Heart left ventricle (tissue), 16 donors: ENCODE measurements at regions not wholly inside any gene's neighbourhood (a gene's known extent, or its start where the extent isn't known, plus 50 kb on each side); places are given as distances from the start of the nearest gene placed in this dataset.
"Not testable (repeated sequence)": the region's sequence is repeated elsewhere in the genome, so short reads cannot be mapped to it uniquely, and the experiment has no call there.

ENCODE experiments used
- ATAC-seq, 4 donors: fragments of 200-7000 bp; cut with Tn5 transposase; one replicate each; pipeline ENCODE4 v1.9.1; 2020 to 2022; ENCODE audit warnings: moderate library complexity in 4 of 4, mild to moderate bottlenecking in 3 of 4, moderate number of reproducible peaks in 1 of 4
- DNase-seq, 5 donors: peaks; one replicate each; pipeline ENCODE4 v3.0.0-alpha.2; 2020
- H3K27ac ChIP-seq, 12 donors: fragments of 200-600 bp; sonication (generic) in 4 of 12; one replicate each; pipeline versions ENCODE4 v1.5.0 to v1.8.0; 2016 to 2022; ENCODE audit warnings: mild to moderate bottlenecking in 2 of 12
- H3K27me3 ChIP-seq, 9 donors: fragments of 200-600 bp; sonication (generic) in 2 of 9; one replicate each; pipeline versions ENCODE4 v1.5.1 to v1.8.0; 2016 to 2022; ENCODE audit warnings: mild to moderate bottlenecking in 3 of 9
- H3K36me3 ChIP-seq, 9 donors: fragments of 200-600 bp; sonication (generic) in 2 of 9; one replicate each; pipeline versions ENCODE4 v1.5.0 to v1.8.0; 2018 to 2022; ENCODE audit warnings: mild to moderate bottlenecking in 2 of 9
- H3K4me1 ChIP-seq, 12 donors: fragments of 200-600 bp; sonication (generic) in 4 of 12; one replicate each; pipeline versions ENCODE4 v1.5.0 to v1.8.0; 2016 to 2022; ENCODE audit warnings: mild to moderate bottlenecking in 3 of 12
- H3K4me3 ChIP-seq, 12 donors: fragments of 200-600 bp; sonication (generic) in 4 of 12; one replicate each; pipeline versions ENCODE4 v1.5.0 to v1.8.0; 2017 to 2022; ENCODE audit warnings: mild to moderate bottlenecking in 9 of 12, moderate library complexity in 4 of 12
- H3K9me3 ChIP-seq, 12 donors: fragments of 200-600 bp; sonication (generic) in 4 of 12; one replicate each; pipeline versions ENCODE4 v1.5.0 to v1.8.0; 2016 to 2022; ENCODE audit warnings: mild to moderate bottlenecking in 1 of 12
- POLR2A ChIP-seq, 2 donors: fragments of 450-650 bp; IDR thresholded peaks; one replicate each; pipeline ENCODE4 v1.6.1; 2017; ENCODE audit warnings: antibody characterized with exemption in 2 of 2, mild to moderate bottlenecking in 2 of 2, moderate library complexity in 2 of 2
- WGBS, 4 donors: extraction: QIAGEN DNeasy Blood & Tissue Kit in 2 of 4; methylation state at CpG; one replicate each; pipeline versions ENCODE4 v1.1.5 to v1.1.7; 2013 to 2018; 5-methylcytosine and 5-hydroxymethylcytosine counted together
- intact Hi-C, 10 donors: fragments of 100-400 bp; cut with DNase I; formaldehyde crosslinking; loops; one replicate each; pipeline versions ENCODE4 v1.11.1 to v1.14.2; 2022
- TF ChIP-seq, protein P1 (sequence below), 12 donors: fragments of 200-600 bp; sonication (generic) in 4 of 12; IDR thresholded peaks; one replicate each; pipeline versions ENCODE4 v1.5.0 to v1.8.0; 2018 to 2022; ENCODE audit warnings: antibody characterized with exemption in 12 of 12, mild to moderate bottlenecking in 5 of 12
- donor health status: ischemic (EF 13 %, LVEDD 7.1; RV severe dilation, severe dysfunction).
- donor health status: healthy with polysubstance abuse.
- donor health status: DM: no; HTN: yes; CAD: no.
- donor health status: DM: no; HTN: no; CAD: no.
- donor health status: ischemic (EF 25% LVEDD 6.9; RV normal size, moderate dysfunction).
- donor health status: ischemic (EF 25% LVEDD 5.7; RV mildly dilated, moderate dysfunction).
- donor health status: healthy.
- donor health status: DM: yes; HTN: yes; CAD: no.
- donor health status: ischemic (EF 35%, LVEDD 5.7; RV mildly dilated, moderate dysfunction).
- donor health status: nonischemic (EF 11% LVEDD 7.7; RV severe dilation, severe dysfunction).
- donor health status: DM: yes; HTN: yes; CAD: no.
- donor health status: PGD.
- donor health status: ischemic (EF 29% LVEDD 5.4; RV normal size, mild dysfunction).
- donor health status: nonischemic (EF 23%, LVEDD 6.1; RV moderate dilation, normal function).

DNA sequence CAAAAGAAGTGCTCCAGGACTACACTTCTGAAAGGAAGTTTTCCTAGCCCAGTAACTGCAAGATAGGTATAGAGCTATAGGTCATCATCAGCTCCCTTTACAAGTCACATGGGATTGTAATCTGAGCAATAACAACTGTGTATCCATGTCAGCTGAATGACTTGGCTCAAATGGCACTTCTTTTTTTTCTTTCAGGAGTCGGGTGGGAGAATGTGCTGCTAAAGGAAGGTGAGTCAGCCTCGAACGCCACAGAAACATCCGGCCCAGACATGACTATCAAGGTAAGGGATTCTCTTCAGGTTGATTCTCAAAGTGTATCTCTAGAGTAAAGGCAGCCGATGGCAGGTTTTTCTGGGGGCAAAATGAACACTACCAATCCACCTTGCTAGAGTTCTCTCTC is 192.2 kb downstream of the C9orf152 start:
- intact Hi-C loops, result no loop called here
- WGBS, 4 donors, result 55 to 69% (median 59%) methylated on average over 5 of the region's 5 CpGs
- H3K9me3 ChIP-seq, result no peaks in the 10 kb centered on the region
- H3K36me3 ChIP-seq, result peaks cover 0 to 7% (median 0%) of the 10 kb centered on the region in 9 donors
- peak in 3 of 4 donors; percentile 60 to 81 (median 70) for ATAC-seq
- no peak for DNase-seq
- H3K4me1 ChIP-seq, result peaks cover 0 to 15% (median 4%) of the 10 kb centered on the region in 12 donors
- TF ChIP-seq POLR2A (IDR thresholded peaks at IDR 0.05), result no peak
- TF ChIP-seq, protein P1, sequence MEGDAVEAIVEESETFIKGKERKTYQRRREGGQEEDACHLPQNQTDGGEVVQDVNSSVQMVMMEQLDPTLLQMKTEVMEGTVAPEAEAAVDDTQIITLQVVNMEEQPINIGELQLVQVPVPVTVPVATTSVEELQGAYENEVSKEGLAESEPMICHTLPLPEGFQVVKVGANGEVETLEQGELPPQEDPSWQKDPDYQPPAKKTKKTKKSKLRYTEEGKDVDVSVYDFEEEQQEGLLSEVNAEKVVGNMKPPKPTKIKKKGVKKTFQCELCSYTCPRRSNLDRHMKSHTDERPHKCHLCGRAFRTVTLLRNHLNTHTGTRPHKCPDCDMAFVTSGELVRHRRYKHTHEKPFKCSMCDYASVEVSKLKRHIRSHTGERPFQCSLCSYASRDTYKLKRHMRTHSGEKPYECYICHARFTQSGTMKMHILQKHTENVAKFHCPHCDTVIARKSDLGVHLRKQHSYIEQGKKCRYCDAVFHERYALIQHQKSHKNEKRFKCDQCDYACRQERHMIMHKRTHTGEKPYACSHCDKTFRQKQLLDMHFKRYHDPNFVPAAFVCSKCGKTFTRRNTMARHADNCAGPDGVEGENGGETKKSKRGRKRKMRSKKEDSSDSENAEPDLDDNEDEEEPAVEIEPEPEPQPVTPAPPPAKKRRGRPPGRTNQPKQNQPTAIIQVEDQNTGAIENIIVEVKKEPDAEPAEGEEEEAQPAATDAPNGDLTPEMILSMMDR (IDR thresholded peaks at IDR 0.05), result no peak
- no peaks in the 10 kb centered on the region for H3K27me3 ChIP-seq
- no peak overlapping the region for H3K4me3 ChIP-seq
- peak overlapping the region in 7 of 12 donors; percentile 7 to 61 (median 44) for H3K27ac ChIP-seq

DNA sequence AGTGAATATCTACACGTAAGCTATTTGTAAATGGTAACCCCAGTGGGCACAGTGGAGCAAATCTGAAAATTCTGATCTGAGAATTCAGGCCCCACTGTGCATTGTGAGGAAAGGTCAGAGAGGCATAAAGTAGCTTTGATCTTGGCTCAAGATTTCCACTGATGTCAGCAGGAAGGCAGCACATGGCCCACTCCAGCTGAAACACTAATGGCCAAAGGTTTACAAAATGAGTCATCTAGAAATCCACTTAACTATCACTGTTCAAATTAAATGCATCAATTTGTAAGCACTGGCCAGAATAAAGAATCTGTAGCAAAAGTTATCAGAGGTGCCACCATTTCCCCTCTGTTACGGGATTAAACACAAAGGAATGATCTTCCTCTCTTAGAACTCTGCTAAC is 191.6 kb downstream of the C9orf152 start:
- DNase-seq, result no peak
- H3K4me3 ChIP-seq, result no peak overlapping the region
- H3K36me3 ChIP-seq, result peaks cover 0 to 7% (median 0%) of the 10 kb centered on the region in 9 donors
- peak in 3 of 4 donors; percentile 70 to 81 (median 75) for ATAC-seq
- H3K4me1 ChIP-seq, result peaks cover 0 to 19% (median 4%) of the 10 kb centered on the region in 12 donors
- intact Hi-C loops, result no loop called here
- H3K27ac ChIP-seq, result peak overlapping the region in 7 of 12 donors; percentile 7 to 61 (median 44)
- H3K9me3 ChIP-seq, result no peaks in the 10 kb centered on the region
- 77 to 89% (median 84%) methylated on average over 2 of the region's 2 CpGs for WGBS, 4 donors
- TF ChIP-seq POLR2A (IDR thresholded peaks at IDR 0.05), result no peak
- TF ChIP-seq, protein P1 (IDR thresholded peaks at IDR 0.05), result no peak
- no peaks in the 10 kb centered on the region for H3K27me3 ChIP-seq

DNA sequence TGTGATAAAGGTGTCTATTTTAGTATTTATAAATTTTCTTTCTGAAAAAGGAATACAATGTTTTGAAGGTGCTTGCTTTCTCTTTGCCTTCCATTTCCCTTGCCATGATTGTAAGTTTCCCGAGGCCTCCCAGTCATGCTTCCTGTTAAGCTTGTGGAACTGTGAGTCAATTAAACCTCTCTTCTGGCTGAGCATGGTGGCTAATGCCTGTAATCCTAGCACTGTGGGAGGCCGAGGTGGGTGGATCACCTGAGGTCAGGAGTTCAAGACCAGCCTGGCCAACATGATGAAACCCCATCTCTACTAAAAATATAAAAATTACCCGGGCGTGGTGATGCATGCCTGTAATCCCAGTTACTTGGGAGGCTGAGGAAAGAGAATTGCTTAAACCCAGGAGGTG is 187.7 kb downstream of the C9orf152 start:
- intact Hi-C loops, H3K36me3 ChIP-seq, H3K27ac ChIP-seq, H3K27me3 ChIP-seq, DNase-seq, ATAC-seq, H3K4me3 ChIP-seq, H3K9me3 ChIP-seq: not testable (repeated sequence)
- 84 to 92% (median 87%) methylated on average over 4 of the region's 4 CpGs for WGBS, 4 donors
- H3K4me1 ChIP-seq, result peaks cover 0 to 30% (median 6%) of the 10 kb centered on the region in 12 donors

DNA sequence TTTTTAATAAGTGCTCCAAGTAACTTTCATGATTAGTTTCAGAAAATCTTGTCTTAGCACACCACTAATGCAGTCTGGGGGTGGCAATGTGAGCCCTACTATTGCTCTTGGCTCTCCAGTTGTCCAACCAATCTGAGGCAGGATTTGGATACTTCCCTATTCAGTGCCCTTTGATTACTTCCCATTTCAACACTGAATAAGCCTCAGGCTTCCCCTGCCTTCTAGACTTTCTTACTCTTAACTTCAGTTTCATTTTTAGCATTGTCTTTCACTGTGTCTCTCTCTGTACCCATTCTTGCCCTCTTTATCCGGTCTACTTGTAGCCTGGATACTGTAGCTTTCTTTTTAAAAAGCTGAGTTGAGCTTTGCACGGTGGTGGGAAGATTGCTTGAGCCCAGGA is 186.1 kb downstream of the C9orf152 start:
- Histone ChIP-seq H3K4me1 (peaks cover 0 to 19% (median 6%) of the 10 kb centered on the region in 12 donors), H3K9me3 (no peaks in the 10 kb centered on the region), H3K36me3 (peaks cover 0 to 4% (median 0%) of the 10 kb centered on the region in 9 donors), H3K27ac (peak overlapping the region in 1 of 12 donors; percentile 76), H3K4me3 (no peak overlapping the region), H3K27me3 (no peaks in the 10 kb centered on the region)
- DNase-seq, result no peak
- TF ChIP-seq, protein P1 (IDR thresholded peaks at IDR 0.05), result no peak
- no peak for TF ChIP-seq POLR2A (IDR thresholded peaks at IDR 0.05)
- ATAC-seq, result peak in 3 of 4 donors; percentile 49 to 77 (median 71)
- intact Hi-C loops, result no loop called here
- WGBS, 4 donors, result 61 to 76% (median 67%) methylated on average over 2 of the region's 2 CpGs

DNA sequence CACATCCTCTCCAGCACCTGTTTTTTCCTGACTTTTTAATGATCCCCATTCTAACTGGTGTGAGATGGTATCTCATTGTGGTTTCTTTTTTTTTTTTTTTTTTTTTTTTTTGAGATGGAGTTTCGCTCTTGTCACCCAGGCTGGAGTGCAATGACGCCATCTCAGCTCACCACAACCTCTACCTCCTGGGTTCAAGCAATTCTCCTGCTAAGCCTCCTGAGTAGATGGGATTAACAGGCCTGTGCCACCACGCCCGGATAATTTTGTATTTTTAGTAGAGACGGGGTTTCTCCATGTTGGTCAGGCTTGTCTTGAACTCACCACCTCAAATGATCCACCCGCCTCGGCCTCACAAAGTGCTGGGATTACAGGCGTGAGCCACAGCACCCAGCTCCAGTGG is 184.7 kb downstream of the C9orf152 start:
- H3K4me1 ChIP-seq, result peaks cover 0 to 32% (median 19%) of the 10 kb centered on the region in 12 donors
- DNase-seq, H3K27me3 ChIP-seq, H3K36me3 ChIP-seq, ATAC-seq, H3K9me3 ChIP-seq, H3K4me3 ChIP-seq, intact Hi-C loops, H3K27ac ChIP-seq: not testable (repeated sequence)
- WGBS, 4 donors, result 87 to 97% (median 93%) methylated on average over 8 of the region's 8 CpGs
